ENCODE measurements at regions not wholly inside any gene's neighbourhood (a gene's known extent, or its start where the extent isn't known, plus 50 kb on each side); places are given as distances from the start of the nearest gene placed in this dataset.
"Not testable (repeated sequence)": the region's sequence is repeated elsewhere in the genome, so short reads cannot be mapped to it uniquely, and the experiment has no call there.

DNA sequence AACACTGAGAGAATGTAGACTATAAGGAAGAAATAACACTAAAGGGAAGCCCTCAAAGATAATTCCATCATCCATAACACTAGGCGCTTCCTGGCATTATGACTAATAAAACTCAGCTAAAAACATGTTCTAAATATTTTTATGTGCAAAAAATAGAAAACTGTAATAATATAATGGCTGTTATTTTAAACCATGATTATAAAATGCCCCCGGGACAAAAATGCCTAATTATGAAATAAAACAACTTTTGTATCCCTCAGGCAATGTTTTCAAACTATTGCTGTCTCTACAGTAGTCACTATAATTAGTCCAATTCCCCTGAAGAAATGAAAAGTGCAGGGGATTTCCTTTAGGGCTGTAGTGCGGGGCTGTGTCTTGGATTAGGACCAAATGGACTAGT, 242.4 kb downstream of the RNF144B start:
- TF ChIP-seq, protein P1, sequence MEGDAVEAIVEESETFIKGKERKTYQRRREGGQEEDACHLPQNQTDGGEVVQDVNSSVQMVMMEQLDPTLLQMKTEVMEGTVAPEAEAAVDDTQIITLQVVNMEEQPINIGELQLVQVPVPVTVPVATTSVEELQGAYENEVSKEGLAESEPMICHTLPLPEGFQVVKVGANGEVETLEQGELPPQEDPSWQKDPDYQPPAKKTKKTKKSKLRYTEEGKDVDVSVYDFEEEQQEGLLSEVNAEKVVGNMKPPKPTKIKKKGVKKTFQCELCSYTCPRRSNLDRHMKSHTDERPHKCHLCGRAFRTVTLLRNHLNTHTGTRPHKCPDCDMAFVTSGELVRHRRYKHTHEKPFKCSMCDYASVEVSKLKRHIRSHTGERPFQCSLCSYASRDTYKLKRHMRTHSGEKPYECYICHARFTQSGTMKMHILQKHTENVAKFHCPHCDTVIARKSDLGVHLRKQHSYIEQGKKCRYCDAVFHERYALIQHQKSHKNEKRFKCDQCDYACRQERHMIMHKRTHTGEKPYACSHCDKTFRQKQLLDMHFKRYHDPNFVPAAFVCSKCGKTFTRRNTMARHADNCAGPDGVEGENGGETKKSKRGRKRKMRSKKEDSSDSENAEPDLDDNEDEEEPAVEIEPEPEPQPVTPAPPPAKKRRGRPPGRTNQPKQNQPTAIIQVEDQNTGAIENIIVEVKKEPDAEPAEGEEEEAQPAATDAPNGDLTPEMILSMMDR (IDR thresholded peaks at IDR 0.05; ENCODE audit: low read depth, low read length, missing control alignments) = no peak
- no peak for DNase-seq (ENCODE audit: low read depth)
- H3K4me3 ChIP-seq (ENCODE audit: low read depth, low read length) = no peak overlapping the region

DNA sequence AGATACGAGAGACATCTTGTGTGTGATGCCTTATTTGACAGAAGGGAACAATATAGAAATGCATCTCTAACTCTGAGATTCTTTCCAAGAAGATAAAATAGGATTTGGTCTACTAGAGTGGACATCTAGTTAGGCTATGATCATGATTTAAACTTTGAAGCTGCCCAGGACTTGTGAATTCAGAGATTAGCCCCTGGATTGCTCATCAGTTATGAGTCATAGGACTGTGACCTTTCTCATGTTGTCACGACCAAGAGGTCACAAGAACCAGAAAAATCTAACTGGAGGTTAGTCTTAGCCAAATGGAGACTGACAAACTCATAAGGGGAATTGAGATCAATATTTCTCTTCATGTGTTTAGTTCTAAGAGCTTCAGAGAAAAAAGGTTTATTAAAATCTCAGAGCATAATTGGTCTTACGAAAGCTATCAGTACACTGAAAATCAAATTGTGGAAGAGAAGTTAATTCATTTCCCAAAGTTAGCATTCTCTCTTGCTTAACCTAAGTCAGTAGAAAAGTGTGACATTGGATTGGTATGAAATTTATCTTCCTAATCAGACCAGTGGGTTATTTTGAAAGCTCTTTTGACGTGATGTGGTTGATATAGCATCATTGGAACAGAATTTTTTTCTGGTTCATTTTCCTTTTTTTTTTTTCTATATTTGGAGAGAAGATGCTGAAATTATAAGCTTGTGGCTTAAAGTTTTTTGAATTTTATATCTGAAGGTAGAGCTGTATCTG, 245.7 kb downstream of the RNF144B start:
- no peak overlapping the region for H3K4me3 ChIP-seq (ENCODE audit: low read depth, low read length)
- TF ChIP-seq, protein P1 (IDR thresholded peaks at IDR 0.05; ENCODE audit: low read depth, low read length, missing control alignments) = no peak
- DNase-seq (ENCODE audit: low read depth) = no peak

DNA sequence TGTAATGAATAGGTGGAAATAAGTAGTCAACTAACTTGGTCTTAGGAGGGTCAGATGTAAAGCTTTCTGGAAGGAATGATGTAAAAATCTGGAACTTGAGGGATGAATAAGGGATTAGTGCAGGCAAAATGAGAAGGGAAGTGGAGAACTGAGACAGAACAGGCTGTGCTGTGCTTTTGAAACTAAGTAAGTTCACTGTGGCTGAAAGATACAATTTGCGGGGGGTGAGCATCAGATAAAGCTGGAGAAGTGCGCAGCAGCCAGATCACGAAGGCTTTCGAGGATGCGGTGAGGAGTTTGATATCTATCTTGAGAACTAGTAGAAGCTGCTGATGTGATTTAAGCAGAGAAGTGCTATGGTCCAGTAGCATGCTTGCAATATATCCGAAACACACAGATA, 247.8 kb downstream of the RNF144B start:
- no peak overlapping the region for H3K4me3 ChIP-seq (ENCODE audit: low read depth, low read length)
- TF ChIP-seq, protein P1 (IDR thresholded peaks at IDR 0.05; ENCODE audit: low read depth, low read length, missing control alignments) = no peak
- no peak for DNase-seq (ENCODE audit: low read depth)

GRCh38 chr6:18640134-18640533, 253.0 kb downstream of the RNF144B start:
- no peak overlapping the region for H3K4me3 ChIP-seq (ENCODE audit: low read depth, low read length)
- TF ChIP-seq, protein P1 (IDR thresholded peaks at IDR 0.05; ENCODE audit: low read depth, low read length, missing control alignments) = no peak
- no peak for DNase-seq (ENCODE audit: low read depth)

DNA sequence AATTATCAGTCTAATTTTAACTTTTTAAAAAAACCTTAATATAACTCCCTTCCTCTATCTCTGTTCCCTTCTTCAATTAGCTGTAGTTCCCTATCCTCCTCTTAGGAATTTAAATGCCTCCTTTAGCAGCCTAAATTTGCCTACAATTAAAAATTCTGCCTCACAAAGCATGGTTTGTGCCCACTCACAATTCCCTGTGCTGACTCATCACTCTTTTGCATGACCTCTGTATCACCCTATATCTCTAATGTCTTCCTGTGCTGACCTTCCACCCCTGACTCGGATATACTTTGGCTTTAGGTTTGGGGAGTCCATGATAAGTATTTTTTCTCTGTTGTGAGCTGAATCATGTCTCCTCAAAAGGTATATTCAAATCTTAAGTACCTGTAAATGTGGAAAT, 253.6 kb downstream of the RNF144B start:
- no peak for DNase-seq (ENCODE audit: low read depth)
- H3K4me3 ChIP-seq (ENCODE audit: low read depth, low read length) = no peak overlapping the region
- TF ChIP-seq, protein P1 (IDR thresholded peaks at IDR 0.05; ENCODE audit: low read depth, low read length, missing control alignments) = no peak

DNA sequence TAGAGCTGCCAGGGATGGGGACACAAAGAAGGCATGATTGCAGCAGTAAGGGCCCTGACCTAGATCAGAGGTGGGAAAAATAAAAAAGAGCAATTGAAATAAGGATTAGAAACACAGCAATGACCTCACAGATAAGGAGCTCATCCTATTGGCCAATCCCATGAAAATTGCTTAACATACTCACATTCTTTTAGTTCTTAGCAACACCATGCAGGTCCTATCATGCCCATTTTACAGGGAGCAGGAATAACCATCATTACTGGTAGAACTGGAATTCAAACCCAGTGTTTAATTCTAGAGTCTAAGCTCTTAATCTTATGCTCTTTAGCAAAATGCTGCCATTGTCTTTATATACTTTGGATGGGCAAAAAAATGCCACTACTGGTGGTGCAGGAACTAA, 267.7 kb downstream of the RNF144B start:
- H3K4me3 ChIP-seq (ENCODE audit: low read depth, low read length) = no peak overlapping the region
- DNase-seq (ENCODE audit: low read depth) = no peak
- TF ChIP-seq, protein P1 (IDR thresholded peaks at IDR 0.05; ENCODE audit: low read depth, low read length, missing control alignments) = no peak

GRCh38 chr6:18656506-18656905, 269.4 kb downstream of the RNF144B start:
- no peak for DNase-seq (ENCODE audit: low read depth)
- H3K4me3 ChIP-seq (ENCODE audit: low read depth, low read length) = no peak overlapping the region
- TF ChIP-seq, protein P1 (IDR thresholded peaks at IDR 0.05; ENCODE audit: low read depth, low read length, missing control alignments) = no peak

DNA sequence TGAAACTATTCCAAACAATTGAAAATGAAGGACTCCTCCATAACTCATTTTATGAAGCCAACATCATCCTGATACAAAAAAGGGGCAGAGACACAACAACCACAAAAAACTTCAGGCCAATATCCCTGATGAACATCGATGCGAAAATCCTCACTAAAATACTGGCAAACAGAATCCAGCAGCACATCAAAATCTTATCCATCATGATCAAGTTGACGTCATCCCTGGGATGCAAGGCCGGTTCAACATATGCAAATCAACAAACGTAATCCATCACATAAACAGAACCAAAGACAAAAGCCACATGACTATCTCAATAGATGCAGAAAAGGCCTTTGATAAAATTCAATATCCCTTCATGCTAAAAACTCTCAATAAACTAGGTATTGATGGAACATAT, 272.8 kb downstream of the RNF144B start:
- H3K4me3 ChIP-seq (ENCODE audit: low read depth, low read length); DNase-seq (ENCODE audit: low read depth): not testable (repeated sequence)

Data from GM12864 (cell line).